ENCODE measurements at regions not wholly inside any gene's neighbourhood (a gene's known extent, or its start where the extent isn't known, plus 50 kb on each side); places are given as distances from the start of the nearest gene placed in this dataset.

DNA sequence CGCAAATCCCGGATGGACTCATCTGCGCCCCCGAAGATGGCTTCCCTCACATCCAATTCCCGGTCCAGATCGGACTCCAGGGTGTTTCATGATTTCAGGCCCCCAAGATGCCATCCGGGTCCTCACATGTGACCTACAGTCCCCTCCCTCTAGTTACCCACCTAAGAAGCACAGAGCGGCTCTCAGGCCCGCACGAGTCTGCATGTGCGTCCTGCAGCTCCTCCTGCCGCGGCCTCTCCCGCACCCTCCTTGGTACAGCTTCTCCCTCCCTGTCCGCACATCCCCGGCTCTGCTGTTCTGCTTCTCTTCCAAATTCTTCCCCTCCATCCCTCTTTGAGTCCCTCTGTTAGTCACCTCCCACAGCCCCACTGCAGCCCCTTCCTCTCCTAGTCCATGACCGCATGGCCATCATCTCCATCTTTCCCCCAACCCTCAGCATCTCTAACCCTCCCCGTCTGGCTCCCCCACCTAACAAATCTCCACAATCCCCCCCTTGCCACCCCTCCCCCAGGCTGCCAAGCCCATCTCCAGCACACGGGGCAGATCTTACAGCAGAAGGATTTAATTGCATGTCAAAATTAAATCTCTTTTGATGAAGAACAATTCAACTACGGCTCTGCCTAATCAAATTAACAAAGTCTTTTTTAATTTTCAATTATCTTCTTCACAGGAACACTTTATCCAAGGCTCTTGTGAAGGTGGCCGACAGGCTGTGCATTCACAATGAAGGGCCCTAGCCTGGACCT lies 231.0 kb downstream of the RBFOX3 start:
- H3K4me3 ChIP-seq (ENCODE audit: low read depth, low read length) = no peak overlapping the region
- in situ Hi-C loops (cut with HindIII; ENCODE audit: low sequenced_read_pairs) = no loop called here
- TF ChIP-seq, protein P1, sequence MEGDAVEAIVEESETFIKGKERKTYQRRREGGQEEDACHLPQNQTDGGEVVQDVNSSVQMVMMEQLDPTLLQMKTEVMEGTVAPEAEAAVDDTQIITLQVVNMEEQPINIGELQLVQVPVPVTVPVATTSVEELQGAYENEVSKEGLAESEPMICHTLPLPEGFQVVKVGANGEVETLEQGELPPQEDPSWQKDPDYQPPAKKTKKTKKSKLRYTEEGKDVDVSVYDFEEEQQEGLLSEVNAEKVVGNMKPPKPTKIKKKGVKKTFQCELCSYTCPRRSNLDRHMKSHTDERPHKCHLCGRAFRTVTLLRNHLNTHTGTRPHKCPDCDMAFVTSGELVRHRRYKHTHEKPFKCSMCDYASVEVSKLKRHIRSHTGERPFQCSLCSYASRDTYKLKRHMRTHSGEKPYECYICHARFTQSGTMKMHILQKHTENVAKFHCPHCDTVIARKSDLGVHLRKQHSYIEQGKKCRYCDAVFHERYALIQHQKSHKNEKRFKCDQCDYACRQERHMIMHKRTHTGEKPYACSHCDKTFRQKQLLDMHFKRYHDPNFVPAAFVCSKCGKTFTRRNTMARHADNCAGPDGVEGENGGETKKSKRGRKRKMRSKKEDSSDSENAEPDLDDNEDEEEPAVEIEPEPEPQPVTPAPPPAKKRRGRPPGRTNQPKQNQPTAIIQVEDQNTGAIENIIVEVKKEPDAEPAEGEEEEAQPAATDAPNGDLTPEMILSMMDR (IDR thresholded peaks at IDR 0.05; ENCODE audit: low read depth, low read length) = no peak
- no peak for DNase-seq (ENCODE audit: low read depth, low spot score)

DNA sequence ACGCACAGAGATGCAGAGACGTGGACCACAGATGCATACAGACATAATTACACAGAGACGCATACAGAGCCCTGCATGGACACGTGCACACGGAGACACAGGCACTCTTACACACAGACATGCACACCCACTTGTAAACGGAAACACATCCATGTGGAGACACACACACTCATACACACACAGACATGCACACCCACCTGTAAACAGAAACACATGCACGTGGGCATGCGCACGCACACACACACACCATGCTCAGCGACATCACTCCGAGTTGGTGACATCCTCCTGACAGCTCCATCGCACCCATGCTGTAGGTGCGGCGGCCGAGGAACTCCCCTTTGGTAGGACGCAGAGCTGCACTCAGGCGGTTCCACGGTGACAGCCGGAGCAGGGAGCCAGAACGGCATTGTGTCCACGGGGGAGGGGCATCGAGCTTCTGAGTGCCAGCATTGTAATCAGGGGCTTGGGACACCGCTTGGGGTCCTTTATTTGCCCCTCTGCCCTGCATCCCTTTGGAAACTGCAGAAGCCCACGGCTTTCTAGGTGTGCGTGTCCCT lies 233.5 kb downstream of the RBFOX3 start:
- no peak overlapping the region for H3K4me3 ChIP-seq (ENCODE audit: low read depth, low read length)
- TF ChIP-seq, protein P1 (IDR thresholded peaks at IDR 0.05; ENCODE audit: low read depth, low read length) = no peak
- in situ Hi-C loops (cut with HindIII; ENCODE audit: low sequenced_read_pairs) = no loop called here
- no peak for DNase-seq (ENCODE audit: low read depth, low spot score)

DNA sequence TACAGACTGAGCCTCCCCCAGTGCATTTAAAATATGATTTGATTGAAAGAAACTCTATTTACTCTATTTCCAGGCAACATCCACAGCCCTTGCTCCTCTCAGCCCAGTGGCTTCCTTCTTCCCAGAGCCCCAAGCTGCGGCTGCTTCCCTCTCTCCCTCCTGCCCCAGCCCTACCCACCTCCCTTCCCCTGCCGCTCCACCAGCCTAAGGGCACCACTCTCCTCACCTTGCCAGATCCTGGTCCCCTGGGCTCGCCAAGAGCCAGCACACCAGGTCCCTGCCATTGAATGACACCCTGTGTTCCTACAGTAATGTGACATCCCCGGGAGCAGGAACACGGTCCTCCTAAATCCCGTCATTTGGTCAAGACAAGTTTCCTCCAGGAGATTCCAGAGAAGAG lies 236.0 kb downstream of the RBFOX3 start:
- DNase-seq (ENCODE audit: low read depth, low spot score) = no peak
- TF ChIP-seq, protein P1 (IDR thresholded peaks at IDR 0.05; ENCODE audit: low read depth, low read length) = no peak
- in situ Hi-C loops (cut with HindIII; ENCODE audit: low sequenced_read_pairs) = no loop called here
- H3K4me3 ChIP-seq (ENCODE audit: low read depth, low read length) = no peak overlapping the region

DNA sequence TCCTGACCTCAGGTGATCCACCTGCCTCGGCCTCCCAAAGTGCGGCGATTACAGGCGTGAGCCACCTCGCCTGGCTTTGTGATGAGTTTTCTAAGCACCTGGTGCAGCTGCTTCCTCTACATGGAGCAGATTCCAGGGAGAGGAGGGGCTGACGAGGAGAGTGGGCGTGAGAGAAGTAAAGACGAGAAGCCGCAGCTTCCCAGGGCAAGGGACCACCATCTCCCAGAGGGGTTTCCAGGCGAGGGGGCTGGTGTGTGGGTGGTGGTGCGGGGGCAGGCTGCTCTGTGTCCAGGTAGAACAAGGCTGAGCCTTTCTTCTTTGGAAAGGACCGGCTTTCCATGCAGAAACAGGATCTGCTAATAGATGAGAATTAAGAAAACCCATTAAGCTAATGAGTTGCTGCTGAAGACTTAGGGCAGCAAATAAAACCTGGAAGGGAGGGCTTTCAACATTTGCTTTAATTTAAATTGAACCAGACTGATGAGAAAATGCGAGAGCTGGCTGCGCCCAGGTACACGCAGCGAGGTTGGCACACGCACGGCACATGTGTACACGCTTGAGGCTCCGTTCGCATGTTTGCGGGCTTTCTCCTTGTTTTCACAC lies 236.7 kb downstream of the RBFOX3 start:
- H3K4me3 ChIP-seq (ENCODE audit: low read depth, low read length) = no peak overlapping the region
- DNase-seq (ENCODE audit: low read depth, low spot score) = no peak
- TF ChIP-seq, protein P1 (IDR thresholded peaks at IDR 0.05; ENCODE audit: low read depth, low read length) = no peak
- in situ Hi-C loops (cut with HindIII; ENCODE audit: low sequenced_read_pairs) = no loop called here

DNA sequence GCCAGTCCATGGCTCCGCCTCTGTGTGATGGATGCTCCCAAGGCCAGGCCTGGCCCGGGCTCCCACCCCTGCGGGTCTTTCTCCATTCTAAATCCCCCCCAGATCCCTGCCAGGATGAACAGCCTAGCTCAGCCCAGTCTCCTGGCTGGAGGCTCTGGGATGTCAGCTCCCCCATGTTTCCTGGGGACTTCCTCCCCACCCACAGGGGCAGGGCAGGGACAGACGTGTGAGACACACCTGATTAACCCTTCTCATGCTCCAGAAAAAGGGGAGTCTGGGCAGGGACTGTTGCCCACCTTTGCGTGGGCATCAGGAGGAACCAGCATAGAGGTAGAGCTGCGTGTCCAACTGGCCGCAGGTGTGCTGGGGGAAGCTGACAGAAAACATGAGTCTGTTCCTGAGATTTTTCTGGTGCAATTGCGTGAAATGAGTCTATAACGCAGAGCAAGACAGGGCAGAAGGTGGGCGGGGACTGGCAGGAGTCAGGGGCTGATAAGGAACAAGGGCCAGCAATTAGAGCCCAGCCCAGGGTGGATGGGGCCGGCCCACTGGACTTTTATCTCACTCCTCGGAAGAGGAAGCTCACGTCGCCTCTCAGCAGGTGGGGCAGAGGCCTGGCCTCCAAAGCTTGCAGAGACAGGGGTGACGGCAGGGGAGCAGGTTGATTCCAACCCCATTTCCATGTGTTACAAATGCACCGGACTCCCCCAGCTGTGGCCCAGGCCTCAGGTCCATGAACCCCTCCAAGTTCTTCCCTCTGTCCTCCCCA lies 238.2 kb downstream of the RBFOX3 start:
- in situ Hi-C loops (cut with HindIII; ENCODE audit: low sequenced_read_pairs) = no loop called here
- H3K4me3 ChIP-seq (ENCODE audit: low read depth, low read length) = no peak overlapping the region
- DNase-seq (ENCODE audit: low read depth, low spot score) = no peak
- TF ChIP-seq, protein P1 (IDR thresholded peaks at IDR 0.05; ENCODE audit: low read depth, low read length) = no peak

DNA sequence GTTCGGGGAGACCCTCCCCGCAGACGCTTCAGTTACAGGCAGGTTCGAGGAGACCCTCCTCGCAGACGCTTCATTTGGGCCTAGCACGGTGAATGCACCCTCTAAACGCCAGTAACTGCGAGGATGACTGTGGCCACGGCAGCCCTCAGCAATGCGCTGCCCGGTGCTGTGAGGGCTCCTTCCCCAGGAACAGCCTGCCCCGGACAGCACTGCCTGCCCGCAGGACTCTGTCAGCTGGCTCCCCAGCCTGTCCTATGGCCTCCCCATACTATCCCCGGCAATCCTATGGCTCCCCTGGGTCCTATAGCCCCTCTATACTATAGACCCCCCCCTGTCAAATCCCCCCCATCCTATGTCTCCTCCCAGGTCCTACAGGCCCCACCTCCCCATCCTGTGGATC lies 238.9 kb downstream of the RBFOX3 start:
- H3K4me3 ChIP-seq (ENCODE audit: low read depth, low read length) = no peak overlapping the region
- in situ Hi-C loops (cut with HindIII; ENCODE audit: low sequenced_read_pairs) = no loop called here
- TF ChIP-seq, protein P1 (IDR thresholded peaks at IDR 0.05; ENCODE audit: low read depth, low read length) = no peak
- no peak for DNase-seq (ENCODE audit: low read depth, low spot score)
